Gastroesophageal sphincter (tissue), 4 donors: ENCODE measurements at regions not wholly inside any gene's neighbourhood (a gene's known extent, or its start where the extent isn't known, plus 50 kb on each side); places are given as distances from the start of the nearest gene placed in this dataset.

Experiments used
- ATAC-seq: fragments of 150-250 bp; one replicate; pipeline ENCODE4 v1.9.1; 2016; ENCODE audit warnings: mild to moderate bottlenecking, moderate library complexity
- H3K27ac ChIP-seq, 4 donors: fragments of 200-600 bp; sonication (generic) in 3 of 4; 1 replicate in 3 of 4; 2 replicates in 1 of 4; pipeline ENCODE4 v1.5.1; 2016 to 2019
- H3K27me3 ChIP-seq: fragments of 200-600 bp; sonication (generic); one replicate; pipeline ENCODE4 v1.5.1; 2019
- H3K36me3 ChIP-seq, 2 donors: fragments of 200-600 bp; sonication (generic); one replicate each; pipeline ENCODE4 v1.5.1; 2019; ENCODE audit warnings: control low read depth in 1 of 2
- H3K4me1 ChIP-seq, 3 donors: fragments of 200-600 bp; sonication (generic); 1 replicate in 2 of 3; 2 replicates in 1 of 3; pipeline ENCODE4 v1.5.1; 2016 to 2019; ENCODE audit warnings: control low read depth in 2 of 3
- H3K4me3 ChIP-seq, 2 donors: fragments of 200-600 bp; sonication (generic); one replicate each; pipeline ENCODE4 v1.5.1; 2019; ENCODE audit warnings: mild to moderate bottlenecking in 1 of 2, moderate library complexity in 1 of 2
- H3K9me3 ChIP-seq, 3 donors: fragments of 200-600 bp; sonication (generic); one replicate each; pipeline ENCODE4 v1.5.1; 2017 to 2019; ENCODE audit warnings: control low read depth in 2 of 3
- CTCF ChIP-seq, 4 experiments: fragments of 200-600 bp in 2 of 4; fragments of 450-650 bp in 2 of 4; sonication (generic) in 1 of 4; IDR thresholded peaks; one replicate each; pipeline ENCODE4 v1.5.1; 2017 to 2019; ENCODE audit warnings: antibody characterized with exemption in 4 of 4, mild to moderate bottlenecking in 2 of 4, moderate library complexity in 2 of 4
- EP300 ChIP-seq: sonication (generic); formaldehyde crosslinking; IDR thresholded peaks from one replicate; pipeline ENCODE4 v1.6.1; 2017; ENCODE audit warnings: antibody characterized with exemption, mild to moderate bottlenecking
- POLR2A ChIP-seq, 2 donors: fragments of 450-650 bp; IDR thresholded peaks; one replicate each; pipeline ENCODE4 v1.6.1; 2017; ENCODE audit warnings: antibody characterized with exemption in 2 of 2, mild to moderate bottlenecking in 2 of 2, moderate library complexity in 1 of 2
- POLR2AphosphoS5 ChIP-seq: sonication (generic); formaldehyde crosslinking; IDR thresholded peaks from one replicate; pipeline ENCODE4 v1.6.1; 2017; ENCODE audit warnings: antibody characterized with exemption
- WGBS, 2 donors: methylation state at CpG; one replicate each; pipeline ENCODE4 v1.1.5; 2018; ENCODE audit warnings: low coverage in 1 of 2; 5-methylcytosine and 5-hydroxymethylcytosine counted together

- Histone ChIP-seq H3K4me3 (no peak overlapping the region), H3K4me1 (no peaks in the 10 kb centered on the region), H3K27me3 (peaks cover 51% of the 10 kb centered on the region), H3K9me3 (no peaks in the 10 kb centered on the region), H3K36me3 (no peaks in the 10 kb centered on the region), H3K27ac (no peak overlapping the region)
- ATAC-seq: no peak
- 48 to 84% methylated on average over 3 of the region's 4 CpGs for WGBS, 2 donors
- TF ChIP-seq POLR2AphosphoS5: no peak
- TF ChIP-seq CTCF (IDR thresholded peaks at IDR 0.05): no peak
- no peak for TF ChIP-seq POLR2A (IDR thresholded peaks at IDR 0.05)
- TF ChIP-seq EP300: no peak
Measured at GRCh38 chr11:119797736-119798135, 68.7 kb upstream of the NECTIN1 start.

- whole genome bisulfite sequencing, 2 donors: 0 to 52% methylated on average over 1 to 3 of the region's 12 CpGs
- TF ChIP-seq POLR2A (IDR thresholded peaks at IDR 0.05) (no peak), CTCF (IDR thresholded peaks at IDR 0.05) (no peak), EP300 (no peak), POLR2AphosphoS5 (no peak)
- Histone ChIP-seq H3K9me3 (no peaks in the 10 kb centered on the region), H3K36me3 (no peaks in the 10 kb centered on the region), H3K4me1 (no peaks in the 10 kb centered on the region), H3K4me3 (no peak overlapping the region), H3K27ac (no peak overlapping the region), H3K27me3 (peaks cover 51% of the 10 kb centered on the region)
- ATAC-seq: no peak
Measured at GRCh38 chr11:119797123-119797611, 68.2 kb upstream of the NECTIN1 start.

GRCh38 chr11:119796363-119797060 lies 67.5 kb upstream of the NECTIN1 start:
- no peak for ATAC-seq
- no peaks in the 10 kb centered on the region for H3K9me3 ChIP-seq
- no peak overlapping the region for H3K4me3 ChIP-seq
- TF ChIP-seq POLR2A (IDR thresholded peaks at IDR 0.05): no peak
- no peak for TF ChIP-seq POLR2AphosphoS5
- no peak for TF ChIP-seq EP300
- no peak for TF ChIP-seq CTCF (IDR thresholded peaks at IDR 0.05)
- WGBS, 2 donors: 67% methylated on average over 1 of the region's 8 CpGs; no CpG with 5 or more reads in 1 of the 2 donors
- no peak overlapping the region for H3K27ac ChIP-seq
- H3K4me1 ChIP-seq: no peaks in the 10 kb centered on the region
- H3K36me3 ChIP-seq: no peaks in the 10 kb centered on the region
- H3K27me3 ChIP-seq: peaks cover 48% of the 10 kb centered on the region

GRCh38 chr11:119795690-119796089 lies 66.7 kb upstream of the NECTIN1 start:
- H3K36me3 ChIP-seq: no peaks in the 10 kb centered on the region
- TF ChIP-seq POLR2AphosphoS5 (no peak), EP300 (no peak), CTCF (IDR thresholded peaks at IDR 0.05) (no peak), POLR2A (IDR thresholded peaks at IDR 0.05) (no peak)
- WGBS, 2 donors: 80% methylated on average over 1 of the region's 5 CpGs; no CpG with 5 or more reads in 1 of the 2 donors
- H3K27me3 ChIP-seq: peaks cover 40% of the 10 kb centered on the region
- ATAC-seq: no peak
- H3K9me3 ChIP-seq: no peaks in the 10 kb centered on the region
- H3K4me1 ChIP-seq: no peaks in the 10 kb centered on the region
- H3K27ac ChIP-seq: no peak overlapping the region
- no peak overlapping the region for H3K4me3 ChIP-seq

- Histone ChIP-seq H3K27me3 (peaks cover 36% of the 10 kb centered on the region), H3K4me3 (no peak overlapping the region), H3K4me1 (no peaks in the 10 kb centered on the region), H3K27ac (no peak overlapping the region), H3K36me3 (no peaks in the 10 kb centered on the region), H3K9me3 (no peaks in the 10 kb centered on the region)
- ATAC-seq: no peak
- WGBS, 2 donors: 58 to 71% methylated on average over 5 to 12 of the region's 12 CpGs
- no peak for TF ChIP-seq CTCF (IDR thresholded peaks at IDR 0.05)
- TF ChIP-seq EP300: no peak
- TF ChIP-seq POLR2A (IDR thresholded peaks at IDR 0.05): no peak
- no peak for TF ChIP-seq POLR2AphosphoS5
Measured at GRCh38 chr11:119795231-119795630, 66.2 kb upstream of the NECTIN1 start.
